AG10803 (cell line): ENCODE measurements at regions not wholly inside any gene's neighbourhood (a gene's known extent, or its start where the extent isn't known, plus 50 kb on each side); places are given as distances from the start of the nearest gene placed in this dataset.

Experiments used
- DNase-seq: peaks from one replicate; pipeline ENCODE4 v3.0.0; 2010; ENCODE audit warnings: low read depth
- H3K4me3 ChIP-seq: 2 replicates; pipeline ENCODE4 v1.5.1; 2011; ENCODE audit warnings: mild to moderate bottlenecking, low read length, control low read depth
- TF ChIP-seq, protein P1 (sequence below): conservative IDR thresholded peaks from 2 replicates; pipeline ENCODE4 v1.5.1; 2011; ENCODE audit warnings: mild to moderate bottlenecking, low read length, control low read depth, inconsistent platforms

DNA sequence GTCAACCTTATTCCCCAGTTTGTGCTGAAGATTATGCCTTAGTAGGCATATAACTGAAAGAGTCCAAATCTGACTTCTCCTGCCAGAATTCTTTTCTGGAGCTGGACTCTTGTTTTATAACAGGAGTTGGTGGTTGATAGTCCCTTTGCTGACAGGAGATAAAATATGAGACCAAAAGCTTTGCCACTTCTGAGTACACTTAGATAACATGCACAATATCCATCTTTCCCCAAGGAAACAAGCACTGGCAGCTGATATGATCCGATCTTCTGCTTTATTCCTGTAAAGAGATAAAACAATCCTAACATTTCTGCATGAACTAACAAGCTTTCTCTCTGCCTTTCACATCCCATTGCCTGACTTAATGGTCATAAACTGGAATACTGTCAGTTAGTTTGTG lies 1265.4 kb upstream of the ADGRB3 start:
- no peak for DNase-seq
- no peak overlapping the region for H3K4me3 ChIP-seq
- TF ChIP-seq, protein P1, sequence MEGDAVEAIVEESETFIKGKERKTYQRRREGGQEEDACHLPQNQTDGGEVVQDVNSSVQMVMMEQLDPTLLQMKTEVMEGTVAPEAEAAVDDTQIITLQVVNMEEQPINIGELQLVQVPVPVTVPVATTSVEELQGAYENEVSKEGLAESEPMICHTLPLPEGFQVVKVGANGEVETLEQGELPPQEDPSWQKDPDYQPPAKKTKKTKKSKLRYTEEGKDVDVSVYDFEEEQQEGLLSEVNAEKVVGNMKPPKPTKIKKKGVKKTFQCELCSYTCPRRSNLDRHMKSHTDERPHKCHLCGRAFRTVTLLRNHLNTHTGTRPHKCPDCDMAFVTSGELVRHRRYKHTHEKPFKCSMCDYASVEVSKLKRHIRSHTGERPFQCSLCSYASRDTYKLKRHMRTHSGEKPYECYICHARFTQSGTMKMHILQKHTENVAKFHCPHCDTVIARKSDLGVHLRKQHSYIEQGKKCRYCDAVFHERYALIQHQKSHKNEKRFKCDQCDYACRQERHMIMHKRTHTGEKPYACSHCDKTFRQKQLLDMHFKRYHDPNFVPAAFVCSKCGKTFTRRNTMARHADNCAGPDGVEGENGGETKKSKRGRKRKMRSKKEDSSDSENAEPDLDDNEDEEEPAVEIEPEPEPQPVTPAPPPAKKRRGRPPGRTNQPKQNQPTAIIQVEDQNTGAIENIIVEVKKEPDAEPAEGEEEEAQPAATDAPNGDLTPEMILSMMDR, result no peak

DNA sequence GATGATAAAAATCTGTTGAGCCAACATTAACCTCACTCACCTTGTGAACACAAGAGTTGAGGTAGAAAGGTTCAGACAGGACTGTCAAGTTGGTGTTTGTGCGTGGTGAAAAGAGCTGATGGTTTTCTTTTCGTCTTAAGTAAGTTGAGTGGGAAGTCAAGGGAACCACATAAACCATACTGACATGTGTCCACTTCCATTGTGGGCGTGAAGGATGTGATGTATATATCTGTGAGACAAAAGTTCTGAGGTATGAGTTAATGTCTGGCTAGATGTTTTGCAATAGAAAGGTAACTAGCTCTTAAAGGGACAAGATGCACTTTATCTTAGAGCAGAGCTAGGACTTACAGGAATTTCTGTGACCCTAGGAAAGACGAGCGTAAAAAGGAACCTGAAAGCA lies 1272.1 kb upstream of the ADGRB3 start:
- TF ChIP-seq, protein P1, result no peak
- H3K4me3 ChIP-seq, result no peak overlapping the region
- no peak for DNase-seq

- DNase-seq, result no peak
- H3K4me3 ChIP-seq, result no peak overlapping the region
- TF ChIP-seq, protein P1, result no peak
Measured at GRCh38 chr6:67361264-67361663, 1273.8 kb upstream of the ADGRB3 start.

DNA sequence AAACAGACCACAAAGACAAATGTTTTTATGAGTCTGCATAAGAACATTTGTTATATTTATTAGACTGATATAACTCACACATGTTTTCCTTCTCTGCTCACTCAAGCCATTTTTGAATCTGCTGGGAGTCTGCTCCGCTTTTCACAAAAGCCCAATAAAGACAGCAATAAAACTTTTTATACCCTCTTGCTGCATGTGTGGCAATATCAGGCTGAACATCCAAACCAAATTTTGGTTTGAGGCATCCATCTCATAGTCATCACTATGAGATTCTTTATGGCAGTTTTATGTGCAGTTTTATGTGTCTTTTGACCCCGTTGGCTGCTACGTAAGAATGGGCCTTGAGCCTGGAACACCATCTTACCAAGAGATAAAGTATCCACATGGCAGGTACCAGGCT lies 1276.8 kb upstream of the ADGRB3 start:
- no peak for DNase-seq
- TF ChIP-seq, protein P1, result no peak
- H3K4me3 ChIP-seq, result no peak overlapping the region

DNA sequence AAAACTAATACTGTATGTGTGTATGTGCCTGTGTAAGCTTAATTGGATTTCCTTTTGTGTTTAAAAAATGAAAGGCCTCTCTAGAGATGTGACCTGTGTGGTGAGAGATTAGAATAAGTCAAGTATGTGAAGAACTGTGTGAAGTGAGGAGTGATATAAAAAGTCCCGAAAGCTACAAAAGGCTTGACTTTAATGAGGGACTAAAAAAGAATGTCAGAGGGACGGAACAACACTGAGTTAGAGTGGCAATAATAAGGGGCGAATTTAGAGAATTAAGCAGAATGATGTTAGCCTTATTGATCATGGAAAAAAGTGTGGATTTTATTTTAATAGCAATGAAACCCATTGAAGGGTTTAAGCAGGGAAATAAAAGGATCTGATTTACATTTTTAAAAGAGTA lies 1281.2 kb upstream of the ADGRB3 start:
- H3K4me3 ChIP-seq, result no peak overlapping the region
- no peak for DNase-seq
- TF ChIP-seq, protein P1, result no peak

- H3K4me3 ChIP-seq, result no peak overlapping the region
- TF ChIP-seq, protein P1, result no peak
- DNase-seq, result no peak
Measured at GRCh38 chr6:67352717-67353116, 1282.4 kb upstream of the ADGRB3 start.

GRCh38 chr6:67350729-67351128 lies 1284.4 kb upstream of the ADGRB3 start:
- TF ChIP-seq, protein P1, result no peak
- DNase-seq, result no peak
- H3K4me3 ChIP-seq, result no peak overlapping the region
